GM21528 (cell line): ENCODE measurements at regions not wholly inside any gene's neighbourhood (a gene's known extent, or its start where the extent isn't known, plus 50 kb on each side); places are given as distances from the start of the nearest gene placed in this dataset.
"Not testable (repeated sequence)": the region's sequence is repeated elsewhere in the genome, so short reads cannot be mapped to it uniquely, and the experiment has no call there.

Source experiments
- ATAC-seq: cut with Tn5 transposase; IDR thresholded peaks from one replicate; pipeline ENCODE4 v1.9.1; 2021; ENCODE audit warnings: mild to moderate bottlenecking, moderate library complexity; ENCODE audit not compliant: unreplicated experiment, low FRiP score

GRCh38 chr10:25851548-25851947 lies 82.5 kb upstream of the MYO3A start:
- ATAC-seq, result no peak

GRCh38 chr10:25852364-25852941 lies 81.6 kb upstream of the MYO3A start:
- ATAC-seq, result no peak

GRCh38 chr10:25858076-25858475 lies 76.0 kb upstream of the MYO3A start:
- no peak for ATAC-seq

- no peak for ATAC-seq
Observed at GRCh38 chr10:25865267-25865666, 68.8 kb upstream of the MYO3A start.

GRCh38 chr10:25867321-25867720 lies 66.7 kb upstream of the MYO3A start:
- ATAC-seq, result no peak

- no peak for ATAC-seq
Observed at GRCh38 chr10:25869067-25869591, 64.9 kb upstream of the MYO3A start.

- no peak for ATAC-seq
Observed at GRCh38 chr10:25869609-25870008, 64.4 kb upstream of the MYO3A start.

GRCh38 chr10:25874402-25874801 lies 59.6 kb upstream of the MYO3A start:
- ATAC-seq, result not testable (repeated sequence)

GRCh38 chr10:25875556-25876165 lies 58.4 kb upstream of the MYO3A start:
- ATAC-seq, result peak; percentile 93

GRCh38 chr10:25877296-25877695 lies 56.7 kb upstream of the MYO3A start:
- ATAC-seq, result no peak
